CD4-positive, alpha-beta T cell (primary cell): ENCODE measurements at regions not wholly inside any gene's neighbourhood (a gene's known extent, or its start where the extent isn't known, plus 50 kb on each side); places are given as distances from the start of the nearest gene placed in this dataset.

Experiments used
- ATAC-seq: fragments of 200-7000 bp; cut with Tn5 transposase; one replicate; pipeline ENCODE4 v1.10.0; 2022; ENCODE audit warnings: mild to moderate bottlenecking; ENCODE audit not compliant: poor library complexity
- CTCF ChIA-PET: fragments of 350-600 bp; sonication (Branson Sonifier 250); formaldehyde crosslinking; loops from one replicate; lab custom pipeline; 2021; ENCODE audit warnings: antibody characterized with exemption, inconsistent platforms; lab: Charles Lee
- POLR2A ChIA-PET: fragments of 350-600 bp; sonication (Branson Sonifier 250); formaldehyde crosslinking; loops from one replicate; lab custom pipeline; 2021; ENCODE audit warnings: antibody characterized with exemption, inconsistent platforms; lab: Charles Lee
- DNase-seq, 14 experiments: peaks; one replicate each; pipeline ENCODE4 v3.0.0-alpha.2; 2013 to 2020; ENCODE audit warnings: mixed read lengths in 2 of 14
- H3K27ac ChIP-seq, 2 donors: one replicate each; pipeline versions ENCODE4 v1.5.1 to v1.7.0; 2013; ENCODE audit warnings: low read length in 2 of 2, low read depth in 1 of 2, mild to moderate bottlenecking in 1 of 2
- H3K27me3 ChIP-seq, 2 experiments: 1 replicate in 1 of 2; 2 replicates in 1 of 2; pipeline versions ENCODE4 v1.6.1 to v1.7.0; 2013; ENCODE audit warnings: low read length in 2 of 2, control low read depth in 1 of 2, mild to moderate bottlenecking in 1 of 2, moderate library complexity in 1 of 2; ENCODE audit not compliant: insufficient read depth in 2 of 2, control insufficient read depth in 1 of 2
- H3K36me3 ChIP-seq: one replicate; pipeline ENCODE4 v1.6.1; 2013; ENCODE audit warnings: low read length, control low read depth; ENCODE audit not compliant: insufficient read depth
- H3K4me1 ChIP-seq: one replicate; pipeline ENCODE4 v1.6.1; 2013; ENCODE audit warnings: low read length, control low read depth; ENCODE audit not compliant: insufficient read depth
- H3K4me3 ChIP-seq: one replicate; pipeline ENCODE4 v1.5.1; 2013; ENCODE audit warnings: mild to moderate bottlenecking, low read length, moderate library complexity
- H3K9me3 ChIP-seq, 2 experiments: 1 replicate in 1 of 2; 2 replicates in 1 of 2; pipeline versions ENCODE4 v1.6.1 to v1.7.0; 2013; ENCODE audit warnings: low read length in 2 of 2, mild to moderate bottlenecking in 2 of 2, control low read depth in 1 of 2, moderate library complexity in 1 of 2; ENCODE audit not compliant: control insufficient read depth in 1 of 2, insufficient read depth in 1 of 2
- H3K27ac Mint-ChIP-seq: one replicate; pipeline ENCODE4 v1.8.0; 2020; ENCODE audit warnings: mixed read lengths
- H3K27me3 Mint-ChIP-seq: one replicate; pipeline ENCODE4 v1.8.0; 2021; ENCODE audit warnings: mixed read lengths
- H3K36me3 Mint-ChIP-seq: one replicate; pipeline ENCODE4 v1.8.0; 2021; ENCODE audit warnings: low read depth, mixed read lengths
- H3K4me1 Mint-ChIP-seq: one replicate; pipeline ENCODE4 v1.8.0; 2021; ENCODE audit warnings: low read depth, mixed read lengths
- H3K4me3 Mint-ChIP-seq: one replicate; pipeline ENCODE4 v1.8.0; 2020; ENCODE audit warnings: mild to moderate bottlenecking, mixed read lengths
- H3K9me3 Mint-ChIP-seq: one replicate; pipeline ENCODE4 v1.8.0; 2020; ENCODE audit warnings: mixed read lengths
- CTCF ChIP-seq: fragments of 200-600 bp; IDR thresholded peaks from one replicate; pipeline ENCODE4 v1.8.0; 2022; ENCODE audit warnings: antibody characterized with exemption, mild to moderate bottlenecking
- intact Hi-C, 2 experiments: fragments of 100-400 bp; cut with DNase I in 1 of 2; cut with micrococcal nuclease in 1 of 2; formaldehyde crosslinking; loops; one replicate each; pipeline versions ENCODE4 v1.15.1 to v1.9.0; 2023 to 2025; cut with DNase I, micrococcal nuclease

GRCh38 chr2:182631299-182631698 lies 84.8 kb upstream of the DNAJC10 start:
- ATAC-seq: no peak
- POLR2A ChIA-PET: no interaction called here
- no peak overlapping the region for H3K4me3 Mint-ChIP-seq
- Histone ChIP-seq H3K27me3 (no peaks in the 10 kb centered on the region), H3K9me3 (no peaks in the 10 kb centered on the region), H3K36me3 (no peaks in the 10 kb centered on the region), H3K4me1 (no peaks in the 10 kb centered on the region), H3K27ac (no peak overlapping the region), H3K4me3 (no peak overlapping the region)
- DNase-seq: no peak
- CTCF ChIA-PET: no interaction called here
- intact Hi-C loops: no loop called here
- no peaks in the 10 kb centered on the region for H3K4me1 Mint-ChIP-seq
- no peak for TF ChIP-seq CTCF
- peaks cover 11% of the 10 kb centered on the region for H3K27me3 Mint-ChIP-seq
- H3K27ac Mint-ChIP-seq: no peak overlapping the region
- H3K36me3 Mint-ChIP-seq: no peaks in the 10 kb centered on the region
- H3K9me3 Mint-ChIP-seq: no peaks in the 10 kb centered on the region

GRCh38 chr2:182634386-182634785 lies 81.7 kb upstream of the DNAJC10 start:
- no peaks in the 10 kb centered on the region for H3K9me3 Mint-ChIP-seq
- H3K4me1 Mint-ChIP-seq: no peaks in the 10 kb centered on the region
- no peak overlapping the region for H3K4me3 ChIP-seq
- no peak for DNase-seq
- intact Hi-C loops: no loop called here
- TF ChIP-seq CTCF: no peak
- CTCF ChIA-PET: no interaction called here
- ATAC-seq: no peak
- H3K27ac ChIP-seq: no peak overlapping the region
- H3K36me3 ChIP-seq: no peaks in the 10 kb centered on the region
- POLR2A ChIA-PET: no interaction called here
- H3K9me3 ChIP-seq: no peaks in the 10 kb centered on the region
- H3K27me3 ChIP-seq: no peaks in the 10 kb centered on the region
- H3K4me1 ChIP-seq: no peaks in the 10 kb centered on the region
- H3K36me3 Mint-ChIP-seq: no peaks in the 10 kb centered on the region
- no peak overlapping the region for H3K4me3 Mint-ChIP-seq
- no peak overlapping the region for H3K27ac Mint-ChIP-seq
- H3K27me3 Mint-ChIP-seq: peaks cover 21% of the 10 kb centered on the region

DNA sequence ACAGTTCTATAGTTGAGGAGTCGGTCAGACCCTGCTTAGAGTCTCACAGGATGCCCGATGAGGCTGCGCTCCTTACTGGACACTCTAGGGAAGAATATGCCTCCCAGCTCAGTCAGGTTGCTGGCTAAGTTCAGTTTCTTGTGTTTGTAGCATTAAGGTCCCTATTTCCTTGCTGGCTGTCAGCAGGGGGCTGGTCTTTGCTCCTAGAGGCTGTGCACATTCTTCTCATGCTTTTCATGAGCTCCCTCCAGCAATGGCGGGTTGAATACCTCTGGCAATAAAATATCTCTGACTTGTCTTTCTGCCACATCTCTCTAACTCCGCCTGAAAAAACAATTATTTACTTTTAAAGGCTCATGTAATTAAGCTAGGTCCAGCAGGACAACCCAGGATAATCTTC lies 79.4 kb upstream of the DNAJC10 start:
- intact Hi-C loops: no loop called here
- ATAC-seq (no peak), DNase-seq (no peak)
- ChIA-PET CTCF (interaction anchor here (0.9 kb wide), 1 partner anchor 10 kb away, joined by 3 read pairs; no protein-coding TSS in a partner anchor), POLR2A (no interaction called here)
- Mint-ChIP-seq H3K4me1 (no peaks in the 10 kb centered on the region), H3K36me3 (no peaks in the 10 kb centered on the region), H3K27ac (no peak overlapping the region), H3K27me3 (peaks cover 17% of the 10 kb centered on the region), H3K4me3 (no peak overlapping the region), H3K9me3 (no peaks in the 10 kb centered on the region)
- no peak for TF ChIP-seq CTCF
- Histone ChIP-seq H3K9me3 (no peaks in the 10 kb centered on the region), H3K4me3 (no peak overlapping the region), H3K4me1 (no peaks in the 10 kb centered on the region), H3K27me3 (no peaks in the 10 kb centered on the region), H3K27ac (no peak overlapping the region), H3K36me3 (no peaks in the 10 kb centered on the region)
